ENCODE measurements at regions not wholly inside any gene's neighbourhood (a gene's known extent, or its start where the extent isn't known, plus 50 kb on each side); places are given as distances from the start of the nearest gene placed in this dataset.
"Not testable (repeated sequence)": the region's sequence is repeated elsewhere in the genome, so short reads cannot be mapped to it uniquely, and the experiment has no call there.

DNA sequence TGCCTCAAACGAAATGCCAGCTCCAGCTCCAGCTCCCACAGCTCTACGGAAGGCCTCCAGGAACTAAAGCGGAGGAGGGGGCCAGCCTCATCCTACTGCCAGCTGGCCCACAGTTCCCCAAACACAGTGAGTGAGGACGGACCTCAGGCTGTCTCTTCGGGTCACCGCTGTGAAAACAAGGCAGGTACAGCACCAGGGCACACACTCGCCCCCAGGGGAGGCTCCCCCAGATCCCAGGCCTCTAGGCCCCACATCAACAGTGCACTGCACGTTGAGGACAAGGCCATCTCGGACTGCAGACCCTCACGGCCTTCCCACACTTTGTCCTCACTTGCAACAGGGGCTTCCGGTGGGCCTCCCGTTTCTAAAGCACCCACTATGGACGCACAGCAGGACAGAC lies 95.0 kb downstream of the GTF2H2C_2 start:
- intact Hi-C loops (cut with DNase I) = not testable (repeated sequence)
- DNase-seq = peak in 2 of 10 donors; percentile 2 to 85

DNA sequence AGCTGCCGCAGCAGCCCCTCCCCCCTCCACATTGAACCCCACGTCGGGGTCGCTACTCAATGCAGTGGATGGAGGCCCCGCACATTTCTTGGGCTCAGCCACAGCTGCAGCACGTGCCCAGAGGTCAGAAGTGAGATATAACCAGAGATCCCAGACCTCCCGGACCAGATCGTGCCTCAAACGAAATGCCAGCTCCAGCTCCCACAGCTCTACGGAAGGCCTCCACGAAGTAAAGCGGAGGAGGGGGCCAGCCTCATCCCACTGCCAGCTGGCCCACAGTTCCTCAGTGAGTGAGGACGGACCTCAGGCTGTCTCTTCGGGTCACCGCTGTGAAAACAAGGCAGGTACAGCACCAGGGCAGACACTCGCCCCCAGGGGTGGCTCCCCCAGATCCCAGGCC lies 95.6 kb downstream of the GTF2H2C_2 start:
- DNase-seq = peak in 7 of 10 donors; percentile 4 to 84 (median 10)
- intact Hi-C loops (cut with DNase I) = not testable (repeated sequence)

Data from posterior cingulate gyrus (tissue), 11 donors.